OCI-LY7 (cell line): ENCODE measurements at regions not wholly inside any gene's neighbourhood (a gene's known extent, or its start where the extent isn't known, plus 50 kb on each side); places are given as distances from the start of the nearest gene placed in this dataset.

Experiments
- BruUV-seq: library from RNA; stranded (reverse); fragments of 400-500 nt; replicated peaks from 2 replicates; lab custom pipeline; 2021; lab: Mats Ljungman, UMichigan
- CTCF ChIA-PET: fragments of 300-600 bp; sonication (Branson Sonifier 250); formaldehyde crosslinking; loops from one replicate; lab custom pipeline; 2022; ENCODE audit warnings: antibody characterized with exemption; ENCODE audit not compliant: unreplicated experiment; lab: Charles Lee
- POLR2A ChIA-PET: fragments of 300-600 bp; sonication (Branson Sonifier 250); formaldehyde crosslinking; loops from one replicate; lab custom pipeline; 2022; ENCODE audit warnings: antibody characterized with exemption; lab: Charles Lee
- DNase-seq: peaks from one replicate; pipeline ENCODE4 v3.0.0-alpha.2; 2015; ENCODE audit warnings: low spot score
- H2AFZ ChIP-seq: fragments of 200-600 bp; sonication (generic), shearing (Covaris generic); 2 replicates; pipeline ENCODE4 v1.6.1; 2014; ENCODE audit warnings: mild to moderate bottlenecking, antibody characterized with exemption, low read length, moderate library complexity
- H3K27ac ChIP-seq: fragments of 200-600 bp; sonication (generic); 2 replicates; pipeline ENCODE4 v1.5.1; 2014; ENCODE audit warnings: mixed run types, low read depth, mild to moderate bottlenecking, moderate library complexity, low read length, inconsistent platforms; ENCODE audit not compliant: poor library complexity, severe bottlenecking
- H3K36me3 ChIP-seq: fragments of 200-600 bp; sonication (generic); 2 replicates; pipeline ENCODE4 v1.6.1; 2014; ENCODE audit warnings: mild to moderate bottlenecking, antibody characterized with exemption, low read length, moderate library complexity, mixed read lengths; ENCODE audit not compliant: insufficient read depth
- H3K4me1 ChIP-seq: fragments of 200-600 bp; sonication (generic); 2 replicates; pipeline ENCODE4 v1.5.1; 2014; ENCODE audit warnings: mild to moderate bottlenecking, low read length; ENCODE audit not compliant: insufficient read depth, poor library complexity, severe bottlenecking
- H3K4me2 ChIP-seq: fragments of 200-600 bp; sonication (generic); 2 replicates; pipeline ENCODE4 v1.6.1; 2014; ENCODE audit warnings: mild to moderate bottlenecking, low read length
- H3K4me3 ChIP-seq: fragments of 200-600 bp; sonication (generic); 2 replicates; pipeline ENCODE4 v1.5.1; 2014; ENCODE audit warnings: mild to moderate bottlenecking, low read depth, low read length; ENCODE audit not compliant: poor library complexity, severe bottlenecking
- H3K79me2 ChIP-seq: fragments of 200-600 bp; sonication (generic); 2 replicates; pipeline ENCODE4 v1.6.1; 2016; ENCODE audit warnings: low read depth, mild to moderate bottlenecking, low read length, moderate library complexity, mixed read lengths; ENCODE audit not compliant: insufficient read depth
- H3K9me2 ChIP-seq: fragments of 200-600 bp; sonication (generic); 2 replicates; pipeline ENCODE4 v1.6.1; 2016; ENCODE audit warnings: mild to moderate bottlenecking, low read length, mixed read lengths; ENCODE audit not compliant: insufficient read depth
- H3K9me3 ChIP-seq: fragments of 200-600 bp; sonication (generic); 2 replicates; pipeline ENCODE4 v1.6.1; 2014; ENCODE audit warnings: mild to moderate bottlenecking, mixed run types, low read length, mixed read lengths
- H4K20me1 ChIP-seq: fragments of 200-600 bp; sonication (generic); 2 replicates; pipeline ENCODE4 v1.6.1; 2014; ENCODE audit warnings: mild to moderate bottlenecking, antibody characterized with exemption, low read length, moderate library complexity, mixed read lengths; ENCODE audit not compliant: insufficient read depth
- CTCF ChIP-seq: fragments of 200-600 bp; sonication (generic); conservative IDR thresholded peaks from 2 replicates; pipeline ENCODE4 v1.5.1; 2014; ENCODE audit warnings: mild to moderate bottlenecking, antibody characterized with exemption, low read length, moderate library complexity, mixed read lengths
- EZH2phosphoT487 ChIP-seq: fragments of 200-600 bp; sonication (generic); IDR thresholded peaks from 2 replicates; pipeline ENCODE4 v1.6.1; 2018; ENCODE audit warnings: low read depth, borderline replicate concordance, mild to moderate bottlenecking, mixed run types, antibody characterized with exemption, low read length, moderate library complexity, mixed read lengths
- intact Hi-C: fragments of 100-400 bp; cut with micrococcal nuclease; formaldehyde crosslinking; loops from one replicate; pipeline ENCODE4 v1.10.0; 2022; ENCODE audit not compliant: unreplicated experiment

DNA sequence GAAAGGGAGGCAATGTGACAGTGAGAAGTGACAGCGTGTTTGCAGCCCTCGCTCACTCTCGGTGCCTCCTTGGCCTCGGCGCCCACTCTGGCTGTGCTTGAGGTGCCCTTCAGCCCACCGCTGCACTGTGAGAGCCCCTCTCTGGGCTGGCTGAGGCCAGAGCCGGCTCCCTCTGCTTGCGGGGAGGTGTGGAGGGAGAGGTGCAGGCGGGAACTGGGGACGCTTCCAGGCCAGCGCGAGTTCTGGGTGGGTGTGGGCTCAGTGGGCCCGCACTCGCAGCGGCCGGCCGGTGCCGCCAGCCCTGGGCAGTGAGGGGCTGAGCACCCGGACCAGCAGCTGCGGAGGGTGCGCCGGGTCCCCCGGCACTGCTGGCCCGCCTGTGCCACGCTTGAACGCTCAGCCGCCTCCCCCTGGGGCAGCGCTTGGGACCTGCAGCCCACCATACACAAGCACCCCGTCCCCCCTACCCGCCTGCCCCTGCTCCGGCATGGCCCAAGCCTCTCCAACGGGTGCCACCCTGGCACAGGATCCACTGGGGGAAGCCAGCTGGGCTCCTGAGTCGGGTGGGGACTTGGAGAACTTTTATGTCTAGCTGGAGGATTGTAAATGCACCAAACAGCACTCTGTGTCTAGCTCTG is 1142.8 kb upstream of the INTU start:
- Histone ChIP-seq H4K20me1 (no peaks in the 10 kb centered on the region), H3K27ac (no peak overlapping the region), H3K79me2 (no peaks in the 10 kb centered on the region), H3K36me3 (no peaks in the 10 kb centered on the region), H3K9me3 (no peaks in the 10 kb centered on the region), H3K4me1 (no peaks in the 10 kb centered on the region), H3K4me3 (no peak overlapping the region), H3K4me2 (no peak overlapping the region), H2AFZ (no peak overlapping the region), H3K9me2 (no peaks in the 10 kb centered on the region)
- TF ChIP-seq EZH2phosphoT487 (no peak), CTCF (no peak)
- BruUV-seq = no TSS peak
- CTCF ChIA-PET = no interaction called here
- POLR2A ChIA-PET = interaction anchor here (0.6 kb wide), 1 partner anchor 24 kb away, joined by 3 read pairs; no protein-coding TSS in a partner anchor
- intact Hi-C loops = no loop called here
- DNase-seq = no peak

DNA sequence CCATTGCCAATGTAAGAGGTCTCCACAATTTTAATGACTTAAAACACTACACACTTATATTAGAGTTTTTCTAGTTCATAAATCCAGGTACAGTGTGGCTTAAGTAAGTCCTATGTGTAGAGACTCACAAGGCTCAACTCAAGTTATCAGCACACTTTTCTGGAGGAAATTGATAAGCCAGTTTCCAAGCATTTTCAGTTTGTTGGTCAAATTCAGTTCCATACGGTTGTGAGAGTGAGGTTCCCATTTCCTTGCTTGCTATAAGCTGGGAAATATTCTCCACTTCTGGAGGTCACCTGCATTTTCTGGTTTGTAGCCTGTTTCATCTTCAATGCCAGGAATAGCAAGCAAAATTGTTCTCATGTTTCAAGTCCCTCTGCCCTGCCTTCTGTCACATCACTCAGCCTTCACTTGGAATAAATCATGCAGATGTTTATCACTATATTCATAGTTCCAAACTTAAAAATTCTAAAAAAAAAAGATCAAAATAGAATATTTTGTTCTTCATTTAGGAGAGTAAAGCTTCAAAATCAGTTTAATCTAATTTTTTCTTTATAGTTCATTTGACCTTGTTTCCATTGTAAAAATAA is 1137.5 kb upstream of the INTU start:
- no peak for TF ChIP-seq CTCF
- TF ChIP-seq EZH2phosphoT487 = no peak
- intact Hi-C loops = no loop called here
- Histone ChIP-seq H3K4me1 (no peaks in the 10 kb centered on the region), H3K4me3 (no peak overlapping the region), H3K9me2 (no peaks in the 10 kb centered on the region), H3K36me3 (no peaks in the 10 kb centered on the region), H2AFZ (no peak overlapping the region), H3K27ac (no peak overlapping the region), H3K9me3 (no peaks in the 10 kb centered on the region), H3K4me2 (no peak overlapping the region), H4K20me1 (no peaks in the 10 kb centered on the region), H3K79me2 (no peaks in the 10 kb centered on the region)
- no TSS peak for BruUV-seq
- POLR2A ChIA-PET = interaction anchor here (0.8 kb wide), 1 partner anchor 12 kb away, joined by 3 read pairs; no protein-coding TSS in a partner anchor
- CTCF ChIA-PET = no interaction called here
- no peak for DNase-seq

GRCh38 chr4:126512979-126513378 is 1119.8 kb upstream of the INTU start:
- H3K4me1 ChIP-seq = no peaks in the 10 kb centered on the region
- BruUV-seq = no TSS peak
- CTCF ChIA-PET = interaction anchor here (0.6 kb wide), 1 partner anchor 969 kb away, joined by 4 read pairs; no protein-coding TSS in a partner anchor
- no peak for DNase-seq
- H3K4me3 ChIP-seq = no peak overlapping the region
- H3K27ac ChIP-seq = no peak overlapping the region
- POLR2A ChIA-PET = interaction anchor here (0.5 kb wide), 1 partner anchor 1043 kb away, joined by 3 read pairs; no protein-coding TSS in a partner anchor
- no peak for TF ChIP-seq EZH2phosphoT487
- no peak for TF ChIP-seq CTCF
- H3K4me2 ChIP-seq = no peak overlapping the region
- intact Hi-C loops = no loop called here
- H2AFZ ChIP-seq = no peak overlapping the region
- no peaks in the 10 kb centered on the region for H3K79me2 ChIP-seq
- no peaks in the 10 kb centered on the region for H3K9me3 ChIP-seq
- no peaks in the 10 kb centered on the region for H3K36me3 ChIP-seq
- H3K9me2 ChIP-seq = no peaks in the 10 kb centered on the region
- H4K20me1 ChIP-seq = no peaks in the 10 kb centered on the region
